ENCODE measurements at regions not wholly inside any gene's neighbourhood (a gene's known extent, or its start where the extent isn't known, plus 50 kb on each side); places are given as distances from the start of the nearest gene placed in this dataset.

DNA sequence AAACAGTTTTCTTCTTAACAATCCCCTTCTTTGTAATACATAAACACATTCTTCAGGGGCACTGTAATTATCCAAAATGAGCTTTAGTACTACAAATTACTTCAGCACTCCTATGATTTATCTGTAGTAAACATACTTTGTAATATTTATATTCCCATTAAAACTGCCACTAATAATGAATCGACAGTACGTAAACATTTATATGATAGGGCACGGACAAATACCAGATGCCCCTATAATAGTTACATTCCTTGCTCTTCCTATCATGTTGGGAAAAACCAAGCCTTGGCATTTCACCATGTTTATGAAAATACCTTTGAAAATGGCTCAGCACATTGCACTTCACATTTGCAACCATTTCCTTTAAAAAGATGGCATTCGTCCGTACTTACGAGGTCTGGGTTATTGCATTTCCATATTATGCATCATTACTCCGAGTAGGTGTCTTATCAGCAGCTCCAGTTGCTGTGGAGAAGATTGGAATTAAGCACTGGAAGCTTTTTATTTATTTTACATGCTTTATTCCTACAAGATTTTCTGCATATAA, 1043.4 kb downstream of the DIAPH3 start:
- DNase-seq (ENCODE audit: low spot score): no peak

GRCh38 chr13:59121507-59121906, 1042.2 kb downstream of the DIAPH3 start:
- no peak for DNase-seq (ENCODE audit: low spot score)

DNA sequence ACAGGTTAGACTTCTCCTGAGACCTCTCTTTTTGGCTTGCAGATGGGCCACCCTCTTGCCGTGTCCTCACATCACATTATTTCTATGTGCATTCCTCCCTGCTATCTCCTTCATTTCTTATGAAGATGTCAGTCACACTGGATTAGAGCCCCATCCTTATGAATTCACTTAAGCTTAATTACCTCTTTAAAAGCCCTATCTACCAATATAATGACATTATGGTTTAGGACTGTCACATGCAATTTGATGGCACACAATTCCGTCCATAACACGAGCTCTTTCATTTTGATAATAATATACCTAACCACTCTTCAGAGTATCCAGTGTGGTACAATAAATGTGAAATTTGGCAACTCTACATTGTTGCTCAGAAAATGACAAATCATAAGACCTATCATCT, 1037.3 kb downstream of the DIAPH3 start:
- no peak for DNase-seq (ENCODE audit: low spot score)

DNA sequence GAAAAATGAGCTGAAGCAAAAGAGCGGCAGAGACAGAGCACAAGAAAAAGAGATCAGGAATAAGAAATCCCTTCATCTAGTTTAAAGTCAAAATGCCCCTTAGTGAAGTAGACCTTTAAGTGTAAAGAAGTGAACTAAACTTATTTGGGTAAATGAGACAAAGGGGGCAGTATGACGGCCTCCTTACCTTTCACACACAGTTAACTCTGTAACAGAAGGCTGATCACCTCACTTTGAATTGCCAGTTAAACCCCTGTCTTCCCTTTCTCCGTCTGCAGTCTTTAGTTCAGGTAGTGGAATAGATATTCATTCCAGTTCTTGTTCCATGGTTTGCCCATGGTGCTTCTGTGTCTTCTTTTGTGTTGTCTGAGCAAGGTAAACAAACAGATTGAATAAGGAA, 1029.8 kb downstream of the DIAPH3 start:
- no peak for DNase-seq (ENCODE audit: low spot score)

- no peak for DNase-seq (ENCODE audit: low spot score)
Measured at GRCh38 chr13:59144700-59145099, 1019.0 kb downstream of the DIAPH3 start.

GRCh38 chr13:59145381-59145780, 1018.3 kb downstream of the DIAPH3 start:
- DNase-seq (ENCODE audit: low spot score): no peak

- DNase-seq (ENCODE audit: low spot score): no peak
Measured at GRCh38 chr13:59157181-59157580, 1006.5 kb downstream of the DIAPH3 start.

- DNase-seq (ENCODE audit: low spot score): no peak
Measured at GRCh38 chr13:59166174-59166573, 997.6 kb downstream of the DIAPH3 start.

- DNase-seq (ENCODE audit: low spot score): no peak
Measured at GRCh38 chr13:59172076-59172475, 991.7 kb downstream of the DIAPH3 start.

GRCh38 chr13:59176775-59177174, 987.0 kb downstream of the DIAPH3 start:
- DNase-seq (ENCODE audit: low spot score): no peak

GRCh38 chr13:59178344-59178743, 985.4 kb downstream of the DIAPH3 start:
- no peak for DNase-seq (ENCODE audit: low spot score)

GRCh38 chr13:59182241-59182640, 981.5 kb downstream of the DIAPH3 start:
- DNase-seq (ENCODE audit: low spot score): no peak

DNA sequence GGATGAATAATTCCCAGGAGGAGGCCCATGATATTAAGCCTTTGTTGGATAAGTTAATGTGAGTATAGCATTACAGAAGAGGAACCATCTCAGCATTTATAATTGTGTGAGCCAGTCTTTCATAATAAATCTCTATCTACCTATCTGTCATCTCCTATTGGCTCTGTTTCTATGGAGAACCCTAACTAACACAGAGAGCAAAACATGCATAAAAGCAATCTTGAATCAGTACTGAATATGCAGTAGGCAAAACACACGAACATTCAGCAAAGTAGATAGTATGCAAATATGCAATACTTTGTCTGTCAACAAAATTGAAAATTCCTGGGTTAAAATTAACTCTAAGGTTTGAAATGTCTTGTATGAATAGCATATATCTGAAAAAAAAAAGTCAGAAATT, 966.3 kb downstream of the DIAPH3 start:
- no peak for DNase-seq (ENCODE audit: low spot score)

- no peak for DNase-seq (ENCODE audit: low spot score)
Measured at GRCh38 chr13:59201841-59202240, 961.9 kb downstream of the DIAPH3 start.

DNA sequence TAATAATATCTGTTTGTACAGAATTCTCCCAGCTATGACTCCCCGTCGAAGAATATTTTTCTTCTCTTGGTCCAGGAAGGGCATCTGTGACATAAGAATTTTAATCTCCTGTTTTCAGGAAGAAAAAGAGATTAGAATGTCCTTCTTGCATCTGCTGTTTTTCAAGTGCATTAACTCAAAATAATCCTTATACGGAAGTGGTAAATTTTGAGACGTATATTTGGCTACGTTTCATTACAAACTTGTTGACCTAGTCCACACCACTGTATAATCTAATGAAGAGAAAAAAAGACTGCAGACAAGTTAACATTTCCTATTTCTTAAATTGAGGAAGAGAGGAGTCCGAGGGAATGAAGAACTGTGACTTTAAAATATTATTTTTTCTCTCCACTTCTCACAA, 959.9 kb downstream of the DIAPH3 start:
- no peak for DNase-seq (ENCODE audit: low spot score)

DNA sequence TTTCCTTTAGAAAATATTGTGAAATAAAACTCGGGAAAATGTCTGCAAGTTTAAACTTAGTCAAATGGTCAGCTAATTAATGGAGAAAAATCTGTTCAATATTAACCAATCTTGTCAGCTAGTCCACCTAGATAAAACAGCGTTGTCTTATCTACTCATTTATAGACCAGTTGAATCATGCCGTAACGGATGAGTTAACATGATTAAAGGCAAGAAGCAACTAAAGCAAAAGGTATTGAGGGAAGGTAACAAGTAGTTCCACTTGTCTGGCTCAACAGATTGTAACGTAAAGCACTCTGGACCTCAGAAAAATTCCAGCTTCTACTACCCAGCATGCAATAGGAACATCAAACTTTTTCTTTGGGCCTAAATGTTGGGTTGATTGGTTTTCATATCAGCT, 958.2 kb downstream of the DIAPH3 start:
- no peak for DNase-seq (ENCODE audit: low spot score)

GRCh38 chr13:59208405-59209195, 955.1 kb downstream of the DIAPH3 start:
- no peak for DNase-seq (ENCODE audit: low spot score)

GRCh38 chr13:59210543-59210942, 953.2 kb downstream of the DIAPH3 start:
- DNase-seq (ENCODE audit: low spot score): no peak

DNA sequence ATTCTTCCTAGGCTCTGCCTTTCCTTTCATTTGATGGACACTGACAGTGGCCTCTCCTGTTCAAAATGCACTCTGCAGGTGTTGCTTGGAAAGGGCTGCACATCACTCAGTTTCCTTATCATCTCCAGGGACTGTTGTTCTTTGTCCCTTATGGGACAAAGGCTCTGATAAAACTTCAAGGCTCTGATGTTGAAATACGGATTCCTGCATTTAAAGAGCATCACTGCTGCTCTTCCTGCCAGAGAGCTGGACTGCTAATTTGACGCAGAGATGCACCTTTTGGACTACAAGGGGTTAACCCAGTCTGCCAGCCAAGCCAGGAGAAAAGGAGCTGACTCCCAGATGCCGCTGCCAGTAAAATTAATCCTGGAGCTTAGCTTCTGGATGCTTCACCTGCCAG, 952.1 kb downstream of the DIAPH3 start:
- no peak for DNase-seq (ENCODE audit: low spot score)

DNA sequence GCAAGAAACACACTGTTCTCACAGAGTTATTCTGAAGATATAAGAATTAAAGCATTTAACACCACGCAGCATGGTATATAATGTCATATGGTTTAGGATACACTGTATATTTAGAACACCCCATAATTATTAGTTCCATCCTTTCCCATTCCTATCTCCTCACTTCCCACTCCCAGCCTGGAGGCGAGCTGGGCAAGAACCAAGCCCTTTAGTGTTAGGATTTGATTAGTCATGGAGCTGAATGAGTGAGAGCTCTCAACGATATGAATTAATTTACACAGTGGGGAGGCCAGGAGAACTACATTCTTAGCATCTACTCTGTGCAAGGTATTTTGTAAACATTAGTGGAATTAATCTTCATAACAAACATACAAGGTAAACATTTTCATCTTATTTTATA, 934.3 kb downstream of the DIAPH3 start:
- DNase-seq (ENCODE audit: low spot score): no peak

GRCh38 chr13:59229861-59230260, 933.9 kb downstream of the DIAPH3 start:
- no peak for DNase-seq (ENCODE audit: low spot score)

GRCh38 chr13:59230484-59231264, 933.1 kb downstream of the DIAPH3 start:
- no peak for DNase-seq (ENCODE audit: low spot score)

DNA sequence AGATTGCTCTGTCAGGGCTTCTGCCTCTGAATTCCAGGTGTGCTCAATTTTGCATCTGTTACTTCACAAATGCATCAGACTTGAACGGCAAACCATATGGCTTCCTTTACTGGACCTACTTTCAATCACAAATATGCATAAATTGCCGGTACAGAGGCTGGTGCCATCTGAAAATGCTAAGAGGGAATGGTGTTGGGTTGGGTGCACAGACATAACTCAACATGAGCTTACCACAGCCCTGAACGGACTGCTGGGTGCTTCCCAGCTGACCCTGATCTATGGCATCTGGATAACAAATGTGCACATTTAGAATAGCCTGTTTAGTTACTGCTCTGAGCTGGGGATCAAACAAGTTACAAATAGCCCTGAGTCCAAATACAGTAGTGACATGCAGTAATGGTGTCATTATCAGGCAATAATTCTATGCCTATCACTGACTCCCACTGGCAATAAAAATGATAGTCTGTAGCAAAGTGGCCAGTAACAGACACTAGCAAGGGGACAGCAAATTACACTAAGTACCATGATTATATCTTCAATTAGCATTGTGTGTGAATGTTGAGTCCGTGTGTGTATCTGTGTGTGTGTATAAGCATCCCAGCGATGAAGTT, 927.3 kb downstream of the DIAPH3 start:
- no peak for DNase-seq (ENCODE audit: low spot score)
